ENCODE measurements at regions not wholly inside any gene's neighbourhood (a gene's known extent, or its start where the extent isn't known, plus 50 kb on each side); places are given as distances from the start of the nearest gene placed in this dataset.
A peak's percentile ranks its signal among the peaks of the same experiment; 100 is the strongest.

DNA sequence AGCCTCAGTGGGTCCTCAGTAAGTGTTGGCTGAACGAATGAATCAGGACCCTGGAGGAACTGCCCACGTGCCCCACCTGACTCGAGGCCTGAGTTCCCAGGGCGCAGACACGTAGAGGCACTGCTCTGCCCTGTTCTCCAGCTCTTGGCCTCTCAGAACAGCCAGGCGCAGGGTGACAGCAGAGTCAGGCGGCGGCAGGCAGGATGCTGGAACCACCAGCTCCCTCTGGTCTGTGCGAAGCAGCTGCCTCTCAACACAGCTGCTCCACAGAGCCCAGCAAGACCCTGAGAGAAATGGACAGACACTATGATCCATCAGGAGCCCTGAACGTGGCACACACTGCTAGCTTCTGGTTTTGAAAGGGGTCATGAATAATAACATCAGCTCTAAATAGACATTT, 53.1 kb upstream of the BCO1 start:
- no peak for DNase-seq (ENCODE audit: low spot score)

DNA sequence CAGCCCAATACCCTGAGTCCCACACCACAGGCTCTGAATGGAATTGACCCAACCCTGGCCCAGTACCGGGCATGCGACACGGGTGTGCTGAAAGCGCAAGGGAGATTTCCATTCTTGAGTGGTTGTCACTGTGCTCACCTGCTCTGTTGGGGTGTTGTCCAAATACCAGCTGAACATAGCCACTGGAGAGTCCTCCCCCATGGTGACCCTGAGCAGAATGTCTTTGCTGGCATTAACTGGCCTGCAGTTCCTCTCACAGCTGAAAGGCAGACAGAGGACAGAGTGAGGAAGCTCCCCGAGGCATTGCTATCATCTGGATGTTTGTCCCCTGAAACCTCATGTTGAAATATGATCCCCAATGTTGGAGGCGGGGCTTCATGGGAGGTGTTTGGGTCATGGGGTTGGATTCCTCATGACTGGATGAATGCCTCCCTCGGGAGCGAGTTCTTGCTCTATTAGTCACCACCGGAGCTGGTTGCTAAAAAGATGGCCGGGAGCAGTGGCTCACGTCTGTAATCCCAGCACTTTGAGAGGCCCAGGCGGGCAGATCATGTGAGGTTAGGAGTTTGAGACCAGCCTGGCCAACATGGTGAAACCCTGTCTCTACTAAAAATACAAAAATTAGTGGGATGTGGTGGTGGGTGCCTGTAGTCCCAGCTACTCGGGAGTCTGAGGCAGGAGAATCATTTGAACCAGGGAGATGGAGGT, 57.3 kb upstream of the BCO1 start:
- DNase-seq (ENCODE audit: low spot score): peak; percentile 88

DNA sequence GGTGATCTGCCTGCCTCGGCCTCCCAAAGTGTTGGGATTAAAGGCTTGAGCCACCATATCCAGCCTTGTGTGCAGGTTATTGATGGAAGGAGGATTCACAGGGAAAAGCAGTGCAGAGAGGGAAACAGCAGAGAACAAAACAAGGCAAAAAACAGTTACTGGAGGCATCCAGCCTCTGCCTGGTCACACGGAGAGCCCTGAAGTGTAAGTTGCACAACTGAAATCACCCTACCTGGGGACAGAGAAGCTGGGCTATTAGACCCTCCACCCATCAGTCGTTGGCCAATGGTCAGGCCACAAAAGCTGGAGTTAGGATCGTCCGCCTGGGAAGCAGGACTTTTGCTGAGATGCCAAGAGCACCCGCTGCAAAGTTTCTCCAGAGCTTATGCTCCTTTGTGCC, 57.9 kb upstream of the BCO1 start:
- DNase-seq (ENCODE audit: low spot score): no peak

DNA sequence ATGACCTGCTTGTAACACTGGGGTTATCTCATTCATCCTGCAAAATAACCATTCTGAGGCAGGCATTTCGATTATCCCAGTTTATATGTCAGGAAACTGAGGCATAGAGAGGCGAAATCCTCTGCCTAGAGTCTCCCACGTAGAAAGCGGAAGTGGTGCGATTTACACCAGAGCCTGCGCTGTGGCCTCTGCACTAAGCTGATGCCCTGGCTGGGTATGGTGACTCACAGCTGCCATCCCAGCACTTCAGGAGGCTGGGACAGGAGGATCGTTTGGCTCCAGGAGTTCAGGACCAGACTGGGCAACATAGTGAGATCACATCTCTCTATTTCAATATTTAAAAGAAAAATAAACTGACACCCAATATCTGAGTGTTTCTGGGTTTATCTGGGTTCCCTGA, 59.3 kb upstream of the BCO1 start:
- no peak for DNase-seq (ENCODE audit: low spot score)

DNA sequence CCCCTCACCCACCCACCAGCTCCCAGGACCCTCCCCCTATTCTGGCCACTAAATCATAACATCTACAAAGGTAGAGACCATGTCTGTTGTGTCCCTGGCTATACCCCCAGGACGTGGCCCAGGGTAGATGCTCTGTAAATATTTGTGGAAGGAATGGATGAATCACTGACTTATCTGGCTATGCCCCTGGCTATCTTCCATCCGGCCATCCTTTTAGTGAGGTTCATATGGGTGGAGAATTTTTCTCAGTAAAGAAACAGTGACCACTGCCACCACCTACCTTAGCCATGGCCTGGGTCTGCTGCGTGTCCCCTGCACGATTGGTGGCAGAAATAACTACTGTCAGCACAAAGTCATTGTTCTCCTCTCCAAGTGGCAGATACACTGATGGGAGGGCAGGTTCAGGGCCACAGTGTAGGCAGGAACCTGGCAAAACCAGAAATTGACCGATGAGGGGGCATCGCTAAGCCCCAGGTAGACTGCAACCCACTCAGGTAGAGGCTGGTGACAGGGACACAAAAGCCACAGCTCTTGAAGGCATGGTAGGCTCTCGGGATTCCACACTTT, 63.1 kb upstream of the BCO1 start:
- no peak for DNase-seq (ENCODE audit: low spot score)

DNA sequence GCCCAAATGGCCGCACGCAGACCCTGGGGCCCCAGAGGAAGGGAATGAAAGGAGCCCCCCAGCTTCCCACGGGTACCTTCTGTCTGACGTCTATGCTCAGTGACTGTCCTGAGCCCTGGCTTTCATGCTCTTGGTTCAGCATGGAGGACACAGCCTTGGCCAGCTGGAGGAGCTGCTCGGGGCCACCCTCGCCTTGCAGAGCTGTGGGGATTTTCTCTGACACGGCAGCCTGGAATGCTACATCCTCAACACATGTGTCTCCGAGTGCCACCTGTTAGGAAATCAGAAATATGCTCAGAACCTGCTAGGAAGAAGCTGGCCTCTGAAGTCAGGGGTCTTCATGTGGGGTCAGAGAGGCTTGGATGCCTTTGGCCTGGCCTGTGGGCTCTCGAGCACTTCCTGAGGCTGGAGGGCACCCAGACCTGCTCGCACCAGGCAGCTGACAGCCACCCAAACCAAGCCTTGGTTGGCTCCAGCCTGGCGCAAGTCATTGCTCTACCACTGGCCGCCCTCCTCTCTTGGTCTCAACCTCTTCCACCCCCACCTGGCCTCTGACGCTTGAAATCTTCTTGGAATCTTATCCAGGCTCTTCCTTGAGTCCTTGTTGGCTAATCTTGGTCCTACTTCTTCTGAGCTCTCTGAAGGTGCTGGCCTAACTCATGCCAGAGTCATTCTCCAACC, 63.7 kb upstream of the BCO1 start:
- no peak for DNase-seq (ENCODE audit: low spot score)

DNA sequence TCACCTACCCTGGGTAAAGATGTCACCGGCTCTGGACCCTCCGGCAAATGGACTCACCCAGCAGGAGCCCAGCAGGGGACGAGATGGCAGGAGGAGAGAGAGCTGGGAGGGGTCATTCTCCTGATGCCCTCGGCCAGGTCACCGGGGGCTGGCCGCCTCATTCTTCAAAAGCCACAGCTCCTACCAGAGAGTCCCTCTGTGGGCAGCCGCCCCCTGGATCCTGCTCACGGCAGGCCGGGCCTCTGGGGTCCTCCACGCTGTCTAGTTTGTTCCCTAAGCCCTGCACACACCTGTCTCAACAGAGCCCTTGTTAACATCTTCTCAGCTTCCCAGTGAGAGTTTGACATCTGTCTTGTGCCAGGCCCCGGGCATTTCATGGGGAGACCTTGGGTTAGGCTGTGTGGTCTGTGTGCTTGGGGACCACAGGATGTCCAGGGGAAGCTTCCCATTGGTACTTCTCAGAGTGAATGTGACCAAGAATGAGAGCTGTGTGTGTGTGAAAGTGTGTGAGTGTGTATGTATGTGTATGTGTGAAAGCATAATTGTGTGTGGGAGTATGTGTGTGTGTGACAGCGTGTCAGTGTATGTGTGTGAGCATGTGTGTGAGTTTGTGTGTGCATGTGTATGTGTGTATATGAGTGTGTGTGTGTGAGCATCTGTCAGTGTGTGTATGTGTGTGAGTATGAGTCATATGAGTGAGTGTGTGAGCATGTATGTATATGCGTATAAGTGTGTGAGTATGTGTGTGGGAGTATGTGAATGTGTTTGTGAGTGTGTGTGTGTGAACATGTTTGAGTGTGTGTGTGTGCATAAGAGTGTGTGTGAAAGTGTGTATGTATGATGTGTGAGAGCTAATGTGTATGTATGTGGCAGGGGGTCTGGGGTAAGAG, 65.5 kb upstream of the BCO1 start:
- no peak for DNase-seq (ENCODE audit: low spot score)

DNA sequence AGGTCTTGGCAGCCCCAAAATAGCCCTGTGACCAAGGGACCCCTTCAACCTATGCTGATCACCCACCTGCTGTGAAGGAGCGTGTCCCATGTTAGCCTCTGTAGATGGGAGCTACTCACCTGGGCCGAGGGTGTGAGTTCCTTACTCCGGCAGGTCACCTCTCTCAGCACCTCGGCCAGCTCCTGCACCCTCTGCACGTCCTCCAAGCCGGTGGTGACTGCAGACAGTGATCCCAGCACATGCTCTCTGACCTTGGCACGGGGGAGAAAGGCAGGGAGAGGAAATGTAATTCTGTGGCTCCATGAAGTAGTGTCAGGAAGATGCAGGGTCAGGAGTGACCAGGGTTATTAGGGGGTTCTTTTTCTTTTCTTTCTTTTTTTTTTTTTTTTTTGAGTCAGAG, 67.7 kb upstream of the BCO1 start:
- no peak for DNase-seq (ENCODE audit: low spot score)

DNA sequence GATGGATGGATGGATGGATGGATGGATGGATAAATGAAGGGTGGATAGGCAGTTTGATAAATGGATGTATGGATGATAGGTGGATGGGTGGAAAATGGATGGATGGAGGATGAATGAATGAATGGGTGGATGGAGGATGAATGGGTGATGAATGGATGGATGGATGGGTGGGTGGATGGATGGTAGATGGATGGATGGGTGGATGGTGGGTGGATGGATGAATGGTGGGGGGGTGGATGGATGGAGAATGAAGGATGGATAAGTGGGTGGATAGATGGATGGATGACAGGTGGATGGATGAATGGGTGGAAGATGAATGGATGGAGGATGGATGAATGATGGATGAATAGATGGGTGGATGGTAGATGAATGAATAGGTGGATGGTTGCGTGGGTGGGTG, 70.1 kb upstream of the BCO1 start:
- DNase-seq (ENCODE audit: low spot score): no peak

DNA sequence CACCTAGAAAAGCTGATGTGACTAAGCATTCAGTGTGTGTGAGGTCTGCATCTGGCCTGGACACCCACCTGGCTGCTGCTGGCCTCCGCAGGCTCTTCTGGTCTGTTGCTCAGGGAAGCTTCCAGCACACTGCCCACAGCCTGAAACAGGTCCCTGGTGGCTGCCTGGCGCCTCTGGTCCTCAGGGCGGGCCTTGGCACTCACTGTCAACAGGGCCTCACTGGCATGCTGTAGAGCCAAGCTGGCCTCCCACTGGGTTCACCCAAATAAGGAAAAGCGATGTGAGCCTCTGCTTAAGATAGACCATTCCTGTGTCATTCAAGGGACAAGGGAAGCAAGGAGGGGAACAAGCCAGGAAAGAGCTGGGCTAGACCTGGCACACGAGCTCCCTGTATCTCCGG, 70.6 kb upstream of the BCO1 start:
- DNase-seq (ENCODE audit: low spot score): no peak

DNA sequence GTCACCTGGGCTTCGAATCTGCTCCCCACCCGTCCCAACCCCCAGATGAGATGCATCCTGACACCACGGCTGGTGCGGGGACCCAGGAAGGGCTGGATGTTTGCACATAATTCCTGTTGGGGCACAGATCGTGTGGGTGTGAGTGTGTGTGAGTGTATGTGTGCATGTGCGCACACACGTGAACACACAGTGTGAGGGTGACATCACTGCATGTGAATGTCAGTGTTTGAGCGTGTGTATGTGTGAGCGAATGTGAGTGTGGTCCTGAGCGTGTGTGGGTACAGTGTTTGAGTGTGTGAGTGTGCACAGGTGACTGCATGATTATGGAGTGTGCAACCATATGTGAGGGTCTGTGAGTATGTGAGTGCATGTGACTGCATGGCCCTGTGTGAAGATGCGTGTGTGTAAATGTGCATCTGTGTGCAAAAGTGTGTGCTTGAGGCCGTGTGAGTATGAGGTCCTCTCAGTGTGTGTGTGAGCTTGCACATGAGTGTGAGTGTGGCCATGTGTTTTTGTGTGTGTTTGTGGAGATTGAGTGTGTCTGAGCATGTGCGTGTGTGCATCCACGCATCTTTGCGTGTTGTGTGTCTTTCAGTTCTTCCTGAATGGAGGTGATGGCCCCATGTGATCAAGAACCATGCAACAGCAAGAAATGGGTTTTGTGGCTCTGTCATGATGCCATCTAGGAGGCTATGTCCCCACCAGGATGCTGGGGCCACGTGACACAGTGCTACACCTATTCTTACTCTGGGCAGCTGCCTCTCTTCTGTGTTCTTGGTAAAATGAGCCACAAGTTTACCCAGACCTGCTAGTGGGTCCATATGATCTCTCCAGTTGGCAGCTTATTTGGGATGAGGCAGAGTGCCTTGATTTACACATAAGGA, 70.5 kb upstream of the GCSH start:
- no peak for DNase-seq (ENCODE audit: low spot score)

DNA sequence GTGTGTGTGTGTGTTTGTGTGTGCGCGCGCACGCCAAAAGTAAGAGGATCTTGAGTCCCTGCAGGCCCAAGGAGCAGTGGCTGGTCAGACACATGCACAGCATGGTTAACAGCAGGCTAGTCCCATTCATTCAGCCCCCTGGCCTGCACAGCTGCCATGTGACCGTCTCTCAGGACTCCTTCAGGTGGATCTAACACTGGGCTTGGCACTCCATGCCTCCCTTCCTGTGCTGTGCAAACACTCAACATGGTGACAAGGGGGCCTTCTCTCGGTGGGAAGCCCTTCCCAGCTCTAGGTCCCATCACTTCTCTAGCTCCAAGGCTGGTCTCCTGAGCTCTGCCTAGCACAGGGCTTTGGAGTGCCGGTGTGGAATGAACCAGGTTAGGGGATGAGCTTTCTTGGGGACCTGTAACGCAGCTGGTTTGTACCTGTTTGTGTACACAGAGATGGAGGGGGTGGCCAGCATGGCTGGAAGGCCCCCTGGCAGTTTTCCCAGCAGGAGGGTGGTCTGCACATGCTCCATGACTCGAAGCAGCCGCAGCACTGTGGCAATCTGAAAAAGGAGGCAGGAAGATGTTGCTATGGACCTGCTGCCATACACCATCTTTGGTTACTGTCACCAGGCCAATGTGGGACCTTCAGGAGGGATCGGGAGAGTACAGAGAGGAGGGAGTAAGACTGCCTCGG, 69.4 kb upstream of the GCSH start:
- DNase-seq (ENCODE audit: low spot score): no peak

DNA sequence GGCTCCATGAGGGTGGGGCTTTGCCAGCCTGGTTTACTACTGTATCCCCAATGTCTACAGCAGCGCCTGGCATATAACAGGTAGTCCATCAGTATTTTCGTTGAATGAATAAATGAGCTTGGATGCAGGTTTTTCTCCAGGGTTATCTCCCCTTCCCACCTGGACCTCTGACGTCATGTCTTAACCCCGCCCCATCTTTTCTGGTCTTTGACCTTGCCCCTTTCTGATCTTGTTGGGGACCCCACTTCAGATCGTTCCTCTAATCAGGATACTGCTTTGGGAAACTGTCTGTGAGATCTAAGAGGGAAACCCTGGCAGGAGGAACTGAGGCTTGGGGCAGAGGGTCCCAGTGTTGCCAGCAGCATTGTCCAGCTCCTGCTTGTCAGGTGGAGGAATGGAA, 68.8 kb upstream of the GCSH start:
- no peak for DNase-seq (ENCODE audit: low spot score)

DNA sequence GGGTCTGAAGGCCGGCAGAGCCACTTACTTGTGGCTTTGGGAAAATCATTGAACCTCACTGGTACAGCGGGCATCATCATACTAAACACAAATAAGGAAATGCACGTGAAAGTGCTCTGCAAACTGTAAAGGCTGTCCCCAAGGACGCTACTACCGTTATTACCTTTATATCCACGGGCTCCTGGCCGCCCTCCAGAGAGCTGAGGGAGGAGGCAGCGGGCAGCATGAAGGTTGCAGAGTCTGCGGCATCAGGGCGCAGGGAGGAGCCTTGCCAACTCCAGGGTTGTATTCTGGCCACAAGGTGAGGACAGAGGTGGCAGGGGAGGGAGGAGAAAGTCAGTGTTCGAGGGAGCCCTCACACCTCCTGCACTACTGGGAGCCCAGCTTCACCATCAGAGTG, 68.3 kb upstream of the GCSH start:
- no peak for DNase-seq (ENCODE audit: low spot score)

DNA sequence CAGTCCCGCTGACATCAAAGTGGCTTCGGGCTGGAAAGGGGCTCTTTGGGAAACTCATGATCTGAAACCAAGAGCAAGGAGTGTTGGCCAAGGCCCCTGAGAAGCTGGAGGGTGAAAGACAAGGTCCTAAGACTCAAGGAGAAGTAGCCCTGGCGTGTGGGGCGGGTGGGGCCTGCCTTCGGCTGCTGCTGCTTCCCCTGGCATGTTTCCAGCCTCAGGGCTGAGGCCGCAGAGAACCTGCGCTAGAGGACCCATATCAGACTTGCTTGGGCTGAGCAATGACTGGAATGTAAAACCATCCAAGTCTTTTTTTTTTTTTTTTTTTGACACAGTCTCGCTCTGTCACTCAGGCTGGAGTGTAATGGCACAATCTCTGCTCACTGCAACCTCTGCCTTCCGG, 67.5 kb upstream of the GCSH start:
- no peak for DNase-seq (ENCODE audit: low spot score)

DNA sequence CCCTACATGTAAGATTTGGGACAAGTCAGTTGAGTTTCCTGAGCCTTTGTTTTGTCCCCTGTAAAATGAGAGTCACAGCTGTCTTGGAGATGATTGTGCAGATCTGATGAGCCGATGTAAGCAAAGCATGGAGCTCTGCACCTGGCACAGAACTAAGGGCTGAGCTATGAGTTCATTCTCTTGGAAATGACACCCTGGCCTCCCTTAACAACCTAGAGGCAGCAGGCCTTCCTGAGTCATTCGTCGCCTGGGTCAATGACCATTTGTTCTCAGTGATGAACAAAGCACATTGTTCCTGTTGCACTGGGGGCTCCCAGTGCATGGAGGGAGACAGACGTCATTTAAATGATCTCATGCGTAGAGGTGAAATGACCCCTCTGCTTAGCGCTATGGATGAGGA, 62.8 kb upstream of the GCSH start:
- DNase-seq (ENCODE audit: low spot score): peak; percentile 39

DNA sequence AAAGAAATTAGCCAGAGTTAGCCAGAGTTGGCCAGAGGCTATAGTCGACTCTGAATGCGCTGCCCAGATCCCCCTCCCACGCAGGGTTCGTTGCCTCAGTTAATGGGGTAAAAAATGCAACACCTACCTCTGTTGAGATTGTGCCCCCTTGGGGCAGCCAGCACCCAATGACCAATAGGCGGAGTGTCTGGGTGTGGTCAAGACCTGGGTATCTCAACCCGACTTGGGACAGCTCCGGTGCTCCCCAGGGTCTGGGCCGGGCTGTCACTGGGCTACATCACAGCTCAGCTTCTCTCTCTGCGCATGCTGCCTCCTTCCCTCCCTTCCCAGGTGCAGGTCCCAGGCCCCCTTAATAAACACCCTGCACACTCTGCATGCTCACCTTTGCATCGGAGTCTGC, 59.6 kb upstream of the GCSH start:
- no peak for DNase-seq (ENCODE audit: low spot score)

DNA sequence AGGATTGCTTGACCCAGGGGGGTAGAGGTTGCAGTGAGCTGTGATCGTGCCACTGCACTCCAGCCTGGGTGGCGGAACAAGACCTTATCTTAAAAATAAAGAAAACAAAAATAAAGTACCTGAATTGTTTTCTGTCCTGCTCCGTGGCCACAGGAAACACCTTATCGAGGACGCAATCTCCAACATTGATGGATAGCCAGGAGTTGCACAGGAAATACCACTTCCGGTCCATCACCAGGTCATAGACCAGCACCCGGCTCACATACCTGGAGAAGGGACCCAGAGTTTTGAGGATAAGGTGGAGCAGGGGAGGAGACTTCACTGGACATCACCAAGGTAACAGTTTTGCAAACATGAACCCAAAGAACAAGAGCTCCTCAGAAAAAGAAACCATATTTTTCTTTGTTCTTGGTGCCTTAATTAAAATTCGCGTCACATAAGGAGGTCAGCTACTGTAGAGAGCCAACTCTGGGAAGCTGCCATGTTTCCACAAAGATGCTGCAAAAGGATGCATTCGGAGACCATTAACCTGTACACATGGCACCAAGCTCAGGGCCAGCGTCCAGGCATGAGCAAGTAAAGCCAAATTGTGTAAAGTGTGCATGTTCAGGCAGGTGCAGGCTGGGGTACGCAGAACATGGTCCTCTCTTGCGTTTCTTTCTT, 55.6 kb upstream of the GCSH start:
- no peak for DNase-seq (ENCODE audit: low spot score)

DNA sequence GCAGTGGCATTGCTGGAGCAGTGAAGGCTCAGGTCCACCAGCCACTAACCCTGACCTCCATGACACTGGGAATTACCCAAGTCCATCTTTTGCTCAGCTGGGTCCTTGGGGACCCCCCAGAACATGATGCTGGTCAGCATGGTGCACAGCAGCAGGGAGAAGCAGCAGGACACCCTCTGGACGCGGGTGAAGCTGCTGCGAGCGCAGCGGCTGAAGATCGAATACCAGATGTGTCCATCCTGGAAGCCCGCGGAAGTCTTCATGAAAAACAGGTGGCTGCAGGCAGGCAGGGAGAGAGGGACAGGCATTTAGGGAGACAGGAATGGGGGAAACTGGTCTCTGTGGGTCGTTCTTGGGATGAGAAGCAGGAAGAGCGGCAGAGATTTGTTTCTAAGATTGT, 53.4 kb upstream of the GCSH start:
- no peak for DNase-seq (ENCODE audit: low spot score)

DNA sequence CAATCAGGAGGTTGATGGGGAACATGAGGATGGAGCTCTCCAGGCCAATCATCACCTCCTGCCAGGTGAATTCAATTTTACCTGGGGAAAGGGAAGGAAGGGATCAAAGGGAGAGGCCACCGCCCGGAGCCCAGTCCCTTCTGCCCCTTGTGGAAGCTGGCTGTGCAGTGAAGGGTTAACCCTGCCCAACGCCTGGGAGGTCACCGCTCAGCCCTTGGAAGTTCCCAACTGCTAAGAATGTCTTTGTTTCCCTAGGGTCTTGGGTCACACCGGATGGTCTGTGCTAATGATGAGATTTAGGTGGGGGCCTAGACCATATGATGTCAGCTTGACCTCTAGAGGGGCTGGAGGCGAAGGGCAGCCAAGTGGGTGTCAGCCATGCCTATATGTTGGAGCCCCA, 52.1 kb upstream of the GCSH start:
- DNase-seq (ENCODE audit: low spot score): no peak

All from kidney capillary endothelial cell (primary cell).